GM18502 (cell line): ENCODE measurements at regions not wholly inside any gene's neighbourhood (a gene's known extent, or its start where the extent isn't known, plus 50 kb on each side); places are given as distances from the start of the nearest gene placed in this dataset.

Source experiments
- ATAC-seq: cut with Tn5 transposase; IDR thresholded peaks from one replicate; pipeline ENCODE4 v1.9.1; 2021; ENCODE audit warnings: mild to moderate bottlenecking; ENCODE audit not compliant: unreplicated experiment, poor library complexity

GRCh38 chr17:13777003-13777402 lies 175.3 kb upstream of the HS3ST3A1 start:
- no peak for ATAC-seq

- ATAC-seq: no peak
Observed at GRCh38 chr17:13784434-13785095, 182.8 kb upstream of the HS3ST3A1 start.

DNA sequence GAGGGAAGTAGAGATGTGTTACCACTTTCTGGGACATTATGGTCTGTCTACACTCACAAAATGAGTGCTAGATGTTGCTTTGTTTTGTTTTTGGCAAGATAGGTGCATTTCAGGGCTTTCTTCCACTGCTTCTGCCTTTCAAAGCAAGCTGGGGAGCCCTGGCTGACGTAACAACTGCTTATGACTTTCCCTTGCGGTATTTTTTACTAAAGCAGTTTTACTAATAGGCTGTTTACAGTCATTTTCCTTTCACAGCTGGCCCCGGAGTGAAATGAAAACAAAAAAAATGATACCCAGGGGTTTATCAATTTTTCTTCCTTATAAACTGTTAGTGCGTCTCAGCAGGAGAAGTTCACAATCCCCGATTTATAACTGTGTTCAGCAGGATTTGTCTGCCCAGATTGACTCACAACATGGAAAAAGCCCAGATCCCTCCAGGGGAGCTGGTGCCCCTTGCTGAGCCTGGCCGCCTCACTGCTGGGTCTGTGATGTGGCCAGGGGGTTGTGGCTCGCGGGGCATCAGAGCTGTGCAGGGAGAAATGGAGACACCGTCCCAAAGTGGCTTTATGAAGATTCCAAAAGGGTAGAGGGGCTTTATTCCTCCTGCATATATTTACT lies 184.4 kb upstream of the HS3ST3A1 start:
- no peak for ATAC-seq

GRCh38 chr17:13787636-13788035 lies 185.9 kb upstream of the HS3ST3A1 start:
- ATAC-seq: no peak

DNA sequence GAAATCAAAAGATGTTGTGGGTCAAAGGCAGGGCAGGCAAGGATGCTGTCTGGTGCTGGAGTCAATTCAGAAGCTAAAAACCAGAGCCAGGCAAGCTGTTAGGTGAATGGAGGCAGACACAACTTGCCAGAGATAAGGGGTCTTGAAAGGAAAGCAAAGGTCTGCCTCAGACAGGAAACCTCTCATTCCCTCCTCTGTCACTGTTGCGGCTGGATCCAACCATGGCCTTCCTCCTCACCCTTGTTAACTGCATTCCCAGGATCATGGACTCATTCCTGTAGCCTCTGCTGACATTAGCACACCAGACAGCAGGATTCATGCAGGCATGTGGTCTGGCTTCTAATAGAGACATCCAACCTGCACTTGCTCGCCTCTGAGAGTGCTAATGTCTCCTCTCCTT lies 186.7 kb upstream of the HS3ST3A1 start:
- no peak for ATAC-seq

- ATAC-seq: no peak
Observed at GRCh38 chr17:13792314-13792713, 190.6 kb upstream of the HS3ST3A1 start.

GRCh38 chr17:13793951-13794350 lies 192.2 kb upstream of the HS3ST3A1 start:
- ATAC-seq: no peak

- no peak for ATAC-seq
Observed at GRCh38 chr17:13797863-13798262, 196.1 kb upstream of the HS3ST3A1 start.

GRCh38 chr17:13806092-13806491 lies 204.4 kb upstream of the HS3ST3A1 start:
- ATAC-seq: no peak

GRCh38 chr17:13807103-13807502 lies 205.4 kb upstream of the HS3ST3A1 start:
- ATAC-seq: no peak

DNA sequence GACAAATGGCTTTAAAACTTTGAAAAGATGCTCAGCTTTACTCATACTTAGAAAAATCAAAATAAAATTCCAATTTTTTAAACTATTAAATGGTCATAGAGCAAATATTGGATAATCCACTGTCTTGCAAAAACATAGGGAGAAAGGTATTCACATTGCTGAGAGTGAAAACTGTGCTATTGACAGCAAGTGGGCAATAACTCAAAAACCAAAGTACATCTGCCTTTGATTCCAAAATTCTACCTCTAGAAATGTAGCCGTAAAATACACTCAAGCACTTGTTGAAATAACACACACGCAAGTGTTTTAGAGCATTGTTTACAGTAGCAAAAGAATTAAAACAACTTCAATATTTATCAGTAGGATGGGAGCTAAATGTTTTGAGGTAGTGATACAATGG lies 210.6 kb upstream of the HS3ST3A1 start:
- no peak for ATAC-seq

DNA sequence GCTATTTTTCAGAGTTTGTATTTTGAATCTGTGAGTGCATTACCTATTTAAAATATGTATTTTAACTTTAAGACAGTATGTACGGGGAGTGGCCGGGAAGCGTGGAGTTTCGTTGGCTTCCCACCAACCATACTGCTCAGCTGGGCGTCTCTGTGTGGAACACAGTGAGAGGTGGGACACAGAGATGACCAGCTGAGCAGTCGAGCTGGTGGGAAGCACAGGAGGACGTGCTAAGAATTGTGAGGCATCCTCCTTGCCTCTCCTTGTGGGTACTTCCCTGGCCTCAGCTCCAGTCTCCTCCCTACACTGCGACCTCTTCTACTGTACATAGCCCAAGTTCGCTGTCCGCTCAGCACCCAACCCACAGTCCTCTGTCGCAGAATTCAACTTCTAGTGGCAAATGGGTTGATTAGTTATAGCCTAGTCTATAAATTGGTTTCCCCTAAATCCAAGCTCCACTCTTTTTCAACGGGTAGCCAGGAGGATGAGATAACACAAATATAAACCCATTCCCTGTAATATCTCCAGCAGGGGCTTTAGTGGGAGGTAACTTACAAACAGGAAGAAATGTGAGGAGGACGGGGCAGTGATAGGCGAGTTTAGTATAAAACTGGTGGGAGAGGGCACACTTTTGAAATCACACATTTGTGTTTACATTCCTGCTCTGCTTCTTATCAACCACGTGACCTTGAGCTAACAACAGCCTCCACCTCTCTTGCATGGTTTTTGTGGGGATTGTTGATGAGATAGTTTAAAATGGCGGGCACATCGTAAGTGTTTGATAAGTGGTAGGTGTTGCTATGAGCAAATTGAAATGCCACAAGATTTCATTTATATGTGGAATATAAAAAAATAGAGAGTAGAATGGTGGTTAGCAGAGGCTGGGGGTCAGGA lies 211.9 kb upstream of the HS3ST3A1 start:
- no peak for ATAC-seq

- ATAC-seq: no peak
Observed at GRCh38 chr17:13822700-13823099, 221.0 kb upstream of the HS3ST3A1 start.

GRCh38 chr17:13825526-13826040 lies 223.9 kb upstream of the HS3ST3A1 start:
- no peak for ATAC-seq

DNA sequence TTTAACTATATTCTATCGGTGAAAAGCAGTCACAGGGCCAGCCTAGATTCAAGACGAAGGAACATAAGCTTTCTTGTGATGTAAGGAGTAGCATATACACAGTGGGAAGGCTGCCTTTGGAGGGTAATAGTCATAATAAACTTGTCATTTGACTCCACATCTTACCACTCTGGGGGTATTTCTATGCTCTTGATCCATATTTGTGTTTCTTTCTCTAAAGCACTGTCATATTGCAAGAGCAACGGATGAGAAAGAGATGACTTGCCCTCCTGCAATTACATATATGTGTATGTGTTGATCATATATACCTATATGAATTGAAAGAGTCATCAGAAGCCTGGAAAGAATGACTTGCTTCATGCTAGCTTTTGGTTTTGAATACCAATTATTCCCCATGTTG lies 225.4 kb upstream of the HS3ST3A1 start:
- ATAC-seq: no peak

DNA sequence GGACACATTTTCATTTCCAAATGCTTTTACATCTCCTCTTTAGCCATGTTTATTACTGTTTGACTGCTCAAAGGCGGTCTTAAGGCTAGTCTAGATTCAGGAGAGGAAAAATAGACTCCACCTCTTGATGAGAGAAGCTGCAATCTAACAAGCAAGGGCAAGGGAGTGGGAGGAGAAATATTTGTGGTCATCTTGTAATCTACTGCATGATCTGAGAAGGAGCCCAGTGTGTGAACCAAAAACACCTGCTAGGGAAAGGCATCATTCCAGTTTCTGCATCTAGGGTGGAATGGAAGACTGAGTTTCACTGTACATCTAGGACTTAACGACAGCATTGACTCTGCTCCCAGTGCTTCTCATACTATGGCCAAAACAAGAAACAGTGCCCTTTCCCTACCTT lies 232.2 kb upstream of the HS3ST3A1 start:
- no peak for ATAC-seq

GRCh38 chr17:13835151-13835550 lies 233.4 kb upstream of the HS3ST3A1 start:
- no peak for ATAC-seq

DNA sequence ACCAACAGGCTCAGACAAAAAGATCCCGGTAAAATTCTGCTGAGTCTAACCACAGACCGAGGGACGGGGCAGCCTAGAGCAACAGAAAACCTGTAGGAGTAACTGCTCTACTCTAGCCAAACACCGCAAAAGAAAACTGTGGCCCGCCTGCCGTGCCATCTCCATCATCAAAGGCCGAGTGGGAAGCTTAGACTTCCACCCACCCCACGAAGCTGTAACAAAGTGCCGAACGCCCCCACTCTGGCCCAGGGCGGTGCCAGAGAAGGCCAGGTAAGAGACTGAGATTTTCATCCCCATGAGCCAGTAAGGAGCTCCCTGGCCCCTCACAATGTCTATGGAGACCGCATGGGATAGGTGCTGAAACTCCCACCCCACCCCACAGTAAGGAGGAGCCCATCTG lies 231.9 kb upstream of the COX10 start:
- no peak for ATAC-seq

- ATAC-seq: no peak
Observed at GRCh38 chr17:13840254-13840653, 229.1 kb upstream of the COX10 start.

GRCh38 chr17:13843862-13844635 lies 225.3 kb upstream of the COX10 start:
- no peak for ATAC-seq
